ENCODE measurements at regions not wholly inside any gene's neighbourhood (a gene's known extent, or its start where the extent isn't known, plus 50 kb on each side); places are given as distances from the start of the nearest gene placed in this dataset.

- intact Hi-C loops (cut with micrococcal nuclease), result no loop called here
- peaks cover 5% of the 10 kb centered on the region for H3K9me3 Mint-ChIP-seq
- H3K36me3 Mint-ChIP-seq (ENCODE audit: low read depth), result no peaks in the 10 kb centered on the region
- no peak for DNase-seq
- H3K4me1 Mint-ChIP-seq (ENCODE audit: low read depth), result no peaks in the 10 kb centered on the region
- no peak overlapping the region for H3K27ac Mint-ChIP-seq
- H3K4me3 Mint-ChIP-seq, result no peak overlapping the region
- H3K27me3 Mint-ChIP-seq (ENCODE audit: low read depth), result peaks cover 2% of the 10 kb centered on the region
- CTCF ChIA-PET, result no interaction called here
Measured at GRCh38 chr4:100736641-100737451, 219.0 kb upstream of the EMCN start.

- Mint-ChIP-seq H3K27ac (no peak overlapping the region), H3K9me3 (peaks cover 5% of the 10 kb centered on the region), H3K36me3 (ENCODE audit: low read depth) (no peaks in the 10 kb centered on the region), H3K4me1 (ENCODE audit: low read depth) (no peaks in the 10 kb centered on the region), H3K4me3 (no peak overlapping the region), H3K27me3 (ENCODE audit: low read depth) (peaks cover 4% of the 10 kb centered on the region)
- DNase-seq, result no peak
- CTCF ChIA-PET, result interaction anchor here (0.6 kb wide), 1 partner anchor 71 kb away, joined by 6 read pairs; no protein-coding TSS in a partner anchor
- intact Hi-C loops (cut with micrococcal nuclease), result no loop called here
Measured at GRCh38 chr4:100728861-100729260, 211.0 kb upstream of the EMCN start.

- CTCF ChIA-PET, result no interaction called here
- Mint-ChIP-seq H3K4me3 (no peak overlapping the region), H3K27ac (no peak overlapping the region), H3K27me3 (ENCODE audit: low read depth) (peaks cover 7% of the 10 kb centered on the region), H3K9me3 (peaks cover 1% of the 10 kb centered on the region), H3K4me1 (ENCODE audit: low read depth) (no peaks in the 10 kb centered on the region), H3K36me3 (ENCODE audit: low read depth) (no peaks in the 10 kb centered on the region)
- DNase-seq, result no peak
- intact Hi-C loops (cut with micrococcal nuclease), result no loop called here
Measured at GRCh38 chr4:100722866-100723459, 205.1 kb upstream of the EMCN start.

- Mint-ChIP-seq H3K4me3 (no peak overlapping the region), H3K36me3 (ENCODE audit: low read depth) (no peaks in the 10 kb centered on the region), H3K27me3 (ENCODE audit: low read depth) (peaks cover 7% of the 10 kb centered on the region), H3K4me1 (ENCODE audit: low read depth) (no peaks in the 10 kb centered on the region), H3K27ac (no peak overlapping the region), H3K9me3 (peaks cover 1% of the 10 kb centered on the region)
- DNase-seq, result no peak
- CTCF ChIA-PET, result interaction anchor here (0.6 kb wide), 2 partner anchors 43 to 982 kb away, joined by 3 read pairs; no protein-coding TSS in a partner anchor
- intact Hi-C loops (cut with micrococcal nuclease), result no loop called here
Measured at GRCh38 chr4:100722133-100722532, 204.3 kb upstream of the EMCN start.

- Mint-ChIP-seq H3K9me3 (peaks cover 1% of the 10 kb centered on the region), H3K27ac (no peak overlapping the region), H3K4me1 (ENCODE audit: low read depth) (no peaks in the 10 kb centered on the region), H3K4me3 (no peak overlapping the region), H3K27me3 (ENCODE audit: low read depth) (peaks cover 7% of the 10 kb centered on the region), H3K36me3 (ENCODE audit: low read depth) (no peaks in the 10 kb centered on the region)
- CTCF ChIA-PET, result interaction anchor here (0.6 kb wide), 2 partner anchors 44 to 983 kb away, joined by 3 read pairs; no protein-coding TSS in a partner anchor
- intact Hi-C loops (cut with micrococcal nuclease), result no loop called here
- DNase-seq, result no peak
Measured at GRCh38 chr4:100721490-100721889, 203.7 kb upstream of the EMCN start.

GRCh38 chr4:100721077-100721476 lies 203.3 kb upstream of the EMCN start:
- Mint-ChIP-seq H3K4me1 (ENCODE audit: low read depth) (no peaks in the 10 kb centered on the region), H3K9me3 (peaks cover 1% of the 10 kb centered on the region), H3K4me3 (no peak overlapping the region), H3K27ac (no peak overlapping the region), H3K27me3 (ENCODE audit: low read depth) (peaks cover 7% of the 10 kb centered on the region), H3K36me3 (ENCODE audit: low read depth) (no peaks in the 10 kb centered on the region)
- intact Hi-C loops (cut with micrococcal nuclease), result no loop called here
- CTCF ChIA-PET, result no interaction called here
- no peak for DNase-seq

GRCh38 chr4:100716416-100716815 lies 198.6 kb upstream of the EMCN start:
- intact Hi-C loops (cut with micrococcal nuclease), result no loop called here
- Mint-ChIP-seq H3K4me3 (no peak overlapping the region), H3K9me3 (peaks cover 3% of the 10 kb centered on the region), H3K4me1 (ENCODE audit: low read depth) (no peaks in the 10 kb centered on the region), H3K36me3 (ENCODE audit: low read depth) (no peaks in the 10 kb centered on the region), H3K27ac (no peak overlapping the region), H3K27me3 (ENCODE audit: low read depth) (peaks cover 5% of the 10 kb centered on the region)
- CTCF ChIA-PET, result interaction anchor here (0.6 kb wide), 1 partner anchor 186 kb away, joined by 3 read pairs; no protein-coding TSS in a partner anchor
- no peak for DNase-seq

- CTCF ChIA-PET, result no interaction called here
- Mint-ChIP-seq H3K27me3 (ENCODE audit: low read depth) (peaks cover 6% of the 10 kb centered on the region), H3K27ac (no peak overlapping the region), H3K9me3 (no peaks in the 10 kb centered on the region), H3K4me3 (no peak overlapping the region), H3K36me3 (ENCODE audit: low read depth) (no peaks in the 10 kb centered on the region), H3K4me1 (ENCODE audit: low read depth) (no peaks in the 10 kb centered on the region)
- DNase-seq, result no peak
- intact Hi-C loops (cut with micrococcal nuclease), result no loop called here
Measured at GRCh38 chr4:100708776-100709175, 191.0 kb upstream of the EMCN start.

- Mint-ChIP-seq H3K27me3 (ENCODE audit: low read depth) (peaks cover 6% of the 10 kb centered on the region), H3K27ac (no peak overlapping the region), H3K4me3 (no peak overlapping the region), H3K4me1 (ENCODE audit: low read depth) (no peaks in the 10 kb centered on the region), H3K9me3 (no peaks in the 10 kb centered on the region), H3K36me3 (ENCODE audit: low read depth) (no peaks in the 10 kb centered on the region)
- CTCF ChIA-PET, result no interaction called here
- no peak for DNase-seq
- intact Hi-C loops (cut with micrococcal nuclease), result no loop called here
Measured at GRCh38 chr4:100707786-100708185, 190.0 kb upstream of the EMCN start.

GRCh38 chr4:100696531-100696930 lies 178.7 kb upstream of the EMCN start:
- Mint-ChIP-seq H3K4me3 (no peak overlapping the region), H3K36me3 (ENCODE audit: low read depth) (no peaks in the 10 kb centered on the region), H3K27ac (no peak overlapping the region), H3K9me3 (no peaks in the 10 kb centered on the region), H3K4me1 (ENCODE audit: low read depth) (no peaks in the 10 kb centered on the region), H3K27me3 (ENCODE audit: low read depth) (peaks cover 2% of the 10 kb centered on the region)
- DNase-seq, result no peak
- CTCF ChIA-PET, result no interaction called here
- intact Hi-C loops (cut with micrococcal nuclease), result no loop called here

GRCh38 chr4:100695871-100696270 lies 178.0 kb upstream of the EMCN start:
- no peak for DNase-seq
- no peaks in the 10 kb centered on the region for H3K9me3 Mint-ChIP-seq
- no peaks in the 10 kb centered on the region for H3K36me3 Mint-ChIP-seq (ENCODE audit: low read depth)
- no peak overlapping the region for H3K27ac Mint-ChIP-seq
- H3K4me3 Mint-ChIP-seq, result no peak overlapping the region
- H3K4me1 Mint-ChIP-seq (ENCODE audit: low read depth), result no peaks in the 10 kb centered on the region
- intact Hi-C loops (cut with micrococcal nuclease), result no loop called here
- CTCF ChIA-PET, result no interaction called here
- H3K27me3 Mint-ChIP-seq (ENCODE audit: low read depth), result peaks cover 2% of the 10 kb centered on the region

- CTCF ChIA-PET, result no interaction called here
- intact Hi-C loops (cut with micrococcal nuclease), result no loop called here
- Mint-ChIP-seq H3K9me3 (no peaks in the 10 kb centered on the region), H3K4me1 (ENCODE audit: low read depth) (no peaks in the 10 kb centered on the region), H3K27ac (no peak overlapping the region), H3K36me3 (ENCODE audit: low read depth) (no peaks in the 10 kb centered on the region), H3K27me3 (ENCODE audit: low read depth) (peaks cover 2% of the 10 kb centered on the region), H3K4me3 (no peak overlapping the region)
- DNase-seq, result no peak
Measured at GRCh38 chr4:100695039-100695654, 177.3 kb upstream of the EMCN start.

GRCh38 chr4:100694467-100694866 lies 176.6 kb upstream of the EMCN start:
- no peak overlapping the region for H3K27ac Mint-ChIP-seq
- no peaks in the 10 kb centered on the region for H3K9me3 Mint-ChIP-seq
- DNase-seq, result no peak
- CTCF ChIA-PET, result no interaction called here
- no peaks in the 10 kb centered on the region for H3K4me1 Mint-ChIP-seq (ENCODE audit: low read depth)
- intact Hi-C loops (cut with micrococcal nuclease), result no loop called here
- no peak overlapping the region for H3K4me3 Mint-ChIP-seq
- H3K27me3 Mint-ChIP-seq (ENCODE audit: low read depth), result peaks cover 3% of the 10 kb centered on the region
- H3K36me3 Mint-ChIP-seq (ENCODE audit: low read depth), result no peaks in the 10 kb centered on the region
